NCI-H510A treated with DMSO at 0.1 percent for 48 hours (cell line): ENCODE measurements at regions not wholly inside any gene's neighbourhood (a gene's known extent, or its start where the extent isn't known, plus 50 kb on each side); places are given as distances from the start of the nearest gene placed in this dataset.
"Not testable (repeated sequence)": the region's sequence is repeated elsewhere in the genome, so short reads cannot be mapped to it uniquely, and the experiment has no call there.

Experiments
- DNase-seq: peaks from one replicate; lab custom pipeline; 2025; lab: John Stamatoyannopoulos, UW

- no peak for DNase-seq
These were observed 808.7 kb upstream of the CDH10 start for GRCh38 chr5:25453500-25453899.

- no peak for DNase-seq
These were observed 806.5 kb upstream of the CDH10 start for GRCh38 chr5:25451294-25451693.

GRCh38 chr5:25448646-25449045 lies 803.9 kb upstream of the CDH10 start:
- DNase-seq, result no peak

GRCh38 chr5:25448190-25448621 lies 803.4 kb upstream of the CDH10 start:
- peak; percentile 13 for DNase-seq

GRCh38 chr5:25446061-25446420 lies 801.3 kb upstream of the CDH10 start:
- not testable (repeated sequence) for DNase-seq

- not testable (repeated sequence) for DNase-seq
These were observed 800.7 kb upstream of the CDH10 start for GRCh38 chr5:25445381-25446060.

GRCh38 chr5:25444697-25445096 lies 799.9 kb upstream of the CDH10 start:
- DNase-seq, result no peak

GRCh38 chr5:25441810-25442209 lies 797.0 kb upstream of the CDH10 start:
- no peak for DNase-seq

- DNase-seq, result no peak
These were observed 794.2 kb upstream of the CDH10 start for GRCh38 chr5:25439025-25439424.

GRCh38 chr5:25438375-25438774 lies 793.6 kb upstream of the CDH10 start:
- not testable (repeated sequence) for DNase-seq

GRCh38 chr5:25436452-25436851 lies 791.7 kb upstream of the CDH10 start:
- DNase-seq, result no peak

- no peak for DNase-seq
These were observed 791.1 kb upstream of the CDH10 start for GRCh38 chr5:25435882-25436281.

- no peak for DNase-seq
These were observed 782.5 kb upstream of the CDH10 start for GRCh38 chr5:25427240-25427639.

- no peak for DNase-seq
These were observed 778.5 kb upstream of the CDH10 start for GRCh38 chr5:25423271-25423670.

- DNase-seq, result no peak
These were observed 774.9 kb upstream of the CDH10 start for GRCh38 chr5:25419684-25420083.

GRCh38 chr5:25418978-25419377 lies 774.2 kb upstream of the CDH10 start:
- DNase-seq, result no peak

GRCh38 chr5:25418319-25418859 lies 773.6 kb upstream of the CDH10 start:
- no peak for DNase-seq

GRCh38 chr5:25416960-25417359 lies 772.2 kb upstream of the CDH10 start:
- DNase-seq, result no peak

GRCh38 chr5:25415970-25416369 lies 771.2 kb upstream of the CDH10 start:
- DNase-seq, result no peak

- no peak for DNase-seq
These were observed 770.0 kb upstream of the CDH10 start for GRCh38 chr5:25414742-25415141.

- DNase-seq, result no peak
These were observed 767.4 kb upstream of the CDH10 start for GRCh38 chr5:25412116-25412661.

GRCh38 chr5:25407365-25407764 lies 762.6 kb upstream of the CDH10 start:
- DNase-seq, result not testable (repeated sequence)

GRCh38 chr5:25405850-25406249 lies 761.1 kb upstream of the CDH10 start:
- no peak for DNase-seq
